ENCODE measurements at regions not wholly inside any gene's neighbourhood (a gene's known extent, or its start where the extent isn't known, plus 50 kb on each side); places are given as distances from the start of the nearest gene placed in this dataset.

GRCh38 chr9:109830545-109830944 is 50.5 kb downstream of the PALM2AKAP2 start:
- DNase-seq: no peak
- in situ Hi-C loops (cut with HindIII; ENCODE audit: low pct_ligation_motif_present, low pct_unique_long_range_greater_than_20kb, low sequenced_read_pairs): no loop called here

GRCh38 chr9:109831998-109832658 is 52.1 kb downstream of the PALM2AKAP2 start:
- in situ Hi-C loops (cut with HindIII; ENCODE audit: low pct_ligation_motif_present, low pct_unique_long_range_greater_than_20kb, low sequenced_read_pairs): no loop called here
- no peak for DNase-seq

GRCh38 chr9:109834855-109835254 is 54.9 kb downstream of the PALM2AKAP2 start:
- no peak for DNase-seq
- in situ Hi-C loops (cut with HindIII; ENCODE audit: low pct_ligation_motif_present, low pct_unique_long_range_greater_than_20kb, low sequenced_read_pairs): no loop called here

- DNase-seq: no peak
- in situ Hi-C loops (cut with HindIII; ENCODE audit: low pct_ligation_motif_present, low pct_unique_long_range_greater_than_20kb, low sequenced_read_pairs): no loop called here
Measured at GRCh38 chr9:109843641-109844040, 63.6 kb downstream of the PALM2AKAP2 start.

- in situ Hi-C loops (cut with HindIII; ENCODE audit: low pct_ligation_motif_present, low pct_unique_long_range_greater_than_20kb, low sequenced_read_pairs): no loop called here
- DNase-seq: no peak
Measured at GRCh38 chr9:109845226-109845625, 65.2 kb downstream of the PALM2AKAP2 start.

- in situ Hi-C loops (cut with HindIII; ENCODE audit: low pct_ligation_motif_present, low pct_unique_long_range_greater_than_20kb, low sequenced_read_pairs): no loop called here
- peak; percentile 22 for DNase-seq
Measured at GRCh38 chr9:109846776-109847175, 66.8 kb downstream of the PALM2AKAP2 start.

GRCh38 chr9:109852556-109852955 is 72.6 kb downstream of the PALM2AKAP2 start:
- in situ Hi-C loops (cut with HindIII; ENCODE audit: low pct_ligation_motif_present, low pct_unique_long_range_greater_than_20kb, low sequenced_read_pairs): no loop called here
- DNase-seq: no peak

GRCh38 chr9:109855540-109855939 is 75.5 kb downstream of the PALM2AKAP2 start:
- in situ Hi-C loops (cut with HindIII; ENCODE audit: low pct_ligation_motif_present, low pct_unique_long_range_greater_than_20kb, low sequenced_read_pairs): no loop called here
- no peak for DNase-seq

- no peak for DNase-seq
- in situ Hi-C loops (cut with HindIII; ENCODE audit: low pct_ligation_motif_present, low pct_unique_long_range_greater_than_20kb, low sequenced_read_pairs): no loop called here
Measured at GRCh38 chr9:109856785-109857184, 76.8 kb downstream of the PALM2AKAP2 start.

- DNase-seq: no peak
- in situ Hi-C loops (cut with HindIII; ENCODE audit: low pct_ligation_motif_present, low pct_unique_long_range_greater_than_20kb, low sequenced_read_pairs): no loop called here
Measured at GRCh38 chr9:109857336-109857735, 77.3 kb downstream of the PALM2AKAP2 start.

GRCh38 chr9:109859447-109859846 is 79.4 kb downstream of the PALM2AKAP2 start:
- in situ Hi-C loops (cut with HindIII; ENCODE audit: low pct_ligation_motif_present, low pct_unique_long_range_greater_than_20kb, low sequenced_read_pairs): no loop called here
- no peak for DNase-seq

- DNase-seq: no peak
- in situ Hi-C loops (cut with HindIII; ENCODE audit: low pct_ligation_motif_present, low pct_unique_long_range_greater_than_20kb, low sequenced_read_pairs): no loop called here
Measured at GRCh38 chr9:109860521-109860920, 80.5 kb downstream of the PALM2AKAP2 start.

- in situ Hi-C loops (cut with HindIII; ENCODE audit: low pct_ligation_motif_present, low pct_unique_long_range_greater_than_20kb, low sequenced_read_pairs): no loop called here
- no peak for DNase-seq
Measured at GRCh38 chr9:109861499-109861898, 81.5 kb downstream of the PALM2AKAP2 start.

- DNase-seq: no peak
- in situ Hi-C loops (cut with HindIII; ENCODE audit: low pct_ligation_motif_present, low pct_unique_long_range_greater_than_20kb, low sequenced_read_pairs): no loop called here
Measured at GRCh38 chr9:109861918-109862317, 81.9 kb downstream of the PALM2AKAP2 start.

GRCh38 chr9:109862452-109862851 is 82.5 kb downstream of the PALM2AKAP2 start:
- in situ Hi-C loops (cut with HindIII; ENCODE audit: low pct_ligation_motif_present, low pct_unique_long_range_greater_than_20kb, low sequenced_read_pairs): no loop called here
- no peak for DNase-seq

GRCh38 chr9:109863961-109864360 is 84.0 kb downstream of the PALM2AKAP2 start:
- in situ Hi-C loops (cut with HindIII; ENCODE audit: low pct_ligation_motif_present, low pct_unique_long_range_greater_than_20kb, low sequenced_read_pairs): no loop called here
- DNase-seq: no peak

- in situ Hi-C loops (cut with HindIII; ENCODE audit: low pct_ligation_motif_present, low pct_unique_long_range_greater_than_20kb, low sequenced_read_pairs): no loop called here
- no peak for DNase-seq
Measured at GRCh38 chr9:109865521-109865920, 85.5 kb downstream of the PALM2AKAP2 start.

GRCh38 chr9:109868207-109868606 is 88.2 kb downstream of the PALM2AKAP2 start:
- in situ Hi-C loops (cut with HindIII; ENCODE audit: low pct_ligation_motif_present, low pct_unique_long_range_greater_than_20kb, low sequenced_read_pairs): no loop called here
- no peak for DNase-seq

GRCh38 chr9:109868722-109869121 is 88.7 kb downstream of the PALM2AKAP2 start:
- DNase-seq: no peak

GRCh38 chr9:109870365-109870764 is 90.4 kb downstream of the PALM2AKAP2 start:
- no peak for DNase-seq
- in situ Hi-C loops (cut with HindIII; ENCODE audit: low pct_ligation_motif_present, low pct_unique_long_range_greater_than_20kb, low sequenced_read_pairs): no loop called here

More at GRCh38 chr9:109868722-109869121, 88.7 kb downstream of the PALM2AKAP2 start:
- in situ Hi-C loops (cut with HindIII; ENCODE audit: low pct_ligation_motif_present, low pct_unique_long_range_greater_than_20kb, low sequenced_read_pairs): no loop called here

- no peak for DNase-seq
- in situ Hi-C loops (cut with HindIII; ENCODE audit: low pct_ligation_motif_present, low pct_unique_long_range_greater_than_20kb, low sequenced_read_pairs): no loop called here
Measured at GRCh38 chr9:109872901-109873300, 92.9 kb downstream of the PALM2AKAP2 start.

Data from ACHN (cell line).